Esophagus squamous epithelium (tissue), 5 donors: ENCODE measurements at regions not wholly inside any gene's neighbourhood (a gene's known extent, or its start where the extent isn't known, plus 50 kb on each side); places are given as distances from the start of the nearest gene placed in this dataset.
"Not testable (repeated sequence)": the region's sequence is repeated elsewhere in the genome, so short reads cannot be mapped to it uniquely, and the experiment has no call there.

Source experiments
- DNase-seq: peaks from one replicate; lab custom pipeline; 2025; lab: John Stamatoyannopoulos, UW
- H3K27ac ChIP-seq, 4 donors: fragments of 200-600 bp; sonication (generic); one replicate each; pipeline ENCODE4 v1.5.1; 2016 to 2019; ENCODE audit warnings: mild to moderate bottlenecking in 1 of 4
- H3K27me3 ChIP-seq, 4 donors: fragments of 200-600 bp; sonication (generic); 1 replicate in 3 of 4; 2 replicates in 1 of 4; pipeline versions ENCODE4 v1.5.1 to v1.6.0; 2017 to 2021; ENCODE audit warnings: antibody characterized with exemption in 1 of 4
- H3K36me3 ChIP-seq, 3 donors: fragments of 200-600 bp; sonication (generic); one replicate each; pipeline ENCODE4 v1.5.1; 2016 to 2019
- H3K4me1 ChIP-seq, 3 donors: fragments of 200-600 bp; sonication (generic); one replicate each; pipeline ENCODE4 v1.5.1; 2017 to 2019
- H3K4me3 ChIP-seq, 4 donors: fragments of 200-600 bp; sonication (generic); 1 replicate in 3 of 4; 2 replicates in 1 of 4; pipeline ENCODE4 v1.5.1; 2016 to 2019; ENCODE audit warnings: mild to moderate bottlenecking in 2 of 4, moderate library complexity in 1 of 4
- H3K9me3 ChIP-seq, 3 donors: fragments of 200-600 bp; sonication (generic); one replicate each; pipeline ENCODE4 v1.5.1; 2016 to 2019
- CTCF ChIP-seq, 6 experiments: fragments of 450-650 bp in 4 of 6; fragments of 200-600 bp in 2 of 6; sonication (generic) in 2 of 6; IDR thresholded peaks; one replicate each; pipeline ENCODE4 v1.5.1; 2016 to 2019; ENCODE audit warnings: antibody characterized with exemption in 6 of 6, mild to moderate bottlenecking in 4 of 6, moderate library complexity in 4 of 6
- POLR2A ChIP-seq, 4 donors: fragments of 450-650 bp; IDR thresholded peaks; one replicate each; pipeline ENCODE4 v1.6.1; 2017; ENCODE audit warnings: antibody characterized with exemption in 4 of 4, mild to moderate bottlenecking in 4 of 4, moderate library complexity in 3 of 4
- WGBS, 2 donors: methylation state at CpG; one replicate each; pipeline ENCODE4 v1.1.5; 2018; 5-methylcytosine and 5-hydroxymethylcytosine counted together
- intact Hi-C: fragments of 100-400 bp; cut with DNase I; formaldehyde crosslinking; loops from one replicate; pipeline ENCODE4 v1.15.0; 2022
- donor health status: DM: yes; HTN: yes; CAD: no.

- Histone ChIP-seq H3K27me3 (no peaks in the 10 kb centered on the region), H3K9me3 (no peaks in the 10 kb centered on the region), H3K4me3 (no peak overlapping the region), H3K27ac (no peak overlapping the region), H3K4me1 (no peaks in the 10 kb centered on the region), H3K36me3 (no peaks in the 10 kb centered on the region)
- TF ChIP-seq POLR2A (IDR thresholded peaks at IDR 0.05), result no peak
- no peak for TF ChIP-seq CTCF (IDR thresholded peaks at IDR 0.05)
- WGBS, 2 donors, result 31 to 43% methylated on average over 1 of the region's 1 CpG
- DNase-seq, result no peak
- intact Hi-C loops, result no loop called here
Measured at GRCh38 chr9:101951598-101951997, 213.2 kb upstream of the GRIN3A start.

GRCh38 chr9:101931756-101932155 lies 193.3 kb upstream of the GRIN3A start:
- H3K36me3 ChIP-seq, result no peaks in the 10 kb centered on the region
- TF ChIP-seq POLR2A (IDR thresholded peaks at IDR 0.05) (no peak), CTCF (IDR thresholded peaks at IDR 0.05) (no peak)
- WGBS, 2 donors, result 31 to 40% methylated on average over 2 of the region's 2 CpGs
- no peak overlapping the region for H3K27ac ChIP-seq
- H3K9me3 ChIP-seq, result no peaks in the 10 kb centered on the region
- no peaks in the 10 kb centered on the region for H3K4me1 ChIP-seq
- no peaks in the 10 kb centered on the region for H3K27me3 ChIP-seq
- no peak overlapping the region for H3K4me3 ChIP-seq
- intact Hi-C loops, result no loop called here
- DNase-seq, result no peak

GRCh38 chr9:101930783-101931182 lies 192.3 kb upstream of the GRIN3A start:
- no peak for DNase-seq
- TF ChIP-seq POLR2A (IDR thresholded peaks at IDR 0.05), result no peak
- TF ChIP-seq CTCF (IDR thresholded peaks at IDR 0.05), result no peak
- Histone ChIP-seq H3K27ac (no peak overlapping the region), H3K36me3 (no peaks in the 10 kb centered on the region), H3K27me3 (no peaks in the 10 kb centered on the region), H3K4me1 (no peaks in the 10 kb centered on the region), H3K4me3 (no peak overlapping the region), H3K9me3 (no peaks in the 10 kb centered on the region)
- intact Hi-C loops, result no loop called here

GRCh38 chr9:101925498-101925897 lies 187.1 kb upstream of the GRIN3A start:
- Histone ChIP-seq H3K4me1 (no peaks in the 10 kb centered on the region), H3K36me3 (no peaks in the 10 kb centered on the region), H3K4me3 (no peak overlapping the region), H3K9me3 (no peaks in the 10 kb centered on the region), H3K27me3 (no peaks in the 10 kb centered on the region), H3K27ac (no peak overlapping the region)
- intact Hi-C loops, result no loop called here
- DNase-seq, result no peak
- no peak for TF ChIP-seq POLR2A (IDR thresholded peaks at IDR 0.05)
- TF ChIP-seq CTCF (IDR thresholded peaks at IDR 0.05), result no peak

GRCh38 chr9:101923451-101923850 lies 185.0 kb upstream of the GRIN3A start:
- Histone ChIP-seq H3K27me3 (no peaks in the 10 kb centered on the region), H3K4me3 (no peak overlapping the region), H3K36me3 (no peaks in the 10 kb centered on the region), H3K27ac (no peak overlapping the region), H3K4me1 (no peaks in the 10 kb centered on the region), H3K9me3 (no peaks in the 10 kb centered on the region)
- intact Hi-C loops, result no loop called here
- WGBS, 2 donors, result 46% methylated on average over 1 of the region's 1 CpG
- TF ChIP-seq CTCF (IDR thresholded peaks at IDR 0.05), result no peak
- no peak for TF ChIP-seq POLR2A (IDR thresholded peaks at IDR 0.05)
- no peak for DNase-seq

GRCh38 chr9:101916948-101917347 lies 178.5 kb upstream of the GRIN3A start:
- not testable (repeated sequence) for H3K4me3 ChIP-seq
- 80 to 88% methylated on average over 1 to 3 of the region's 4 CpGs for WGBS, 2 donors

More at GRCh38 chr9:101916948-101917347, 178.5 kb upstream of the GRIN3A start:
- DNase-seq, H3K27ac ChIP-seq, H3K27me3 ChIP-seq, H3K9me3 ChIP-seq, intact Hi-C loops, H3K4me1 ChIP-seq, H3K36me3 ChIP-seq: not testable (repeated sequence)
